Stimulated activated naive B cell treated with anti-CD40 and anti-IgM and Interleukin-4, amounts not matched to agents 10 μg/mL and 1 μg/mL and 100 μg/mL, for 72 hours (primary cell): ENCODE measurements at regions not wholly inside any gene's neighbourhood (a gene's known extent, or its start where the extent isn't known, plus 50 kb on each side); places are given as distances from the start of the nearest gene placed in this dataset.
A peak's percentile ranks its signal among the peaks of the same experiment; 100 is the strongest.

Experiments used
- ATAC-seq, 2 donors: fragments of 150-1000 bp; cut with Tn5 transposase; replicated peaks; 2 replicates each; pipeline ENCODE4 v1.10.0; 2021; ENCODE audit warnings: moderate library complexity in 1 of 2
- DNase-seq: peaks from one replicate; pipeline ENCODE4 v3.0.0; 2021
- H3K27ac Mint-ChIP-seq: one replicate; pipeline ENCODE4 v1.8.0; 2022; ENCODE audit warnings: mild to moderate bottlenecking, mixed read lengths
- H3K27me3 Mint-ChIP-seq, 2 donors: one replicate each; pipeline ENCODE4 v1.8.0; 2022; ENCODE audit warnings: mixed read lengths in 2 of 2
- H3K36me3 Mint-ChIP-seq, 2 donors: one replicate each; pipeline ENCODE4 v1.8.0; 2022; ENCODE audit warnings: mixed read lengths in 2 of 2, mild to moderate bottlenecking in 1 of 2
- H3K4me1 Mint-ChIP-seq, 2 donors: one replicate each; pipeline ENCODE4 v1.8.0; 2022; ENCODE audit warnings: mixed read lengths in 2 of 2, mild to moderate bottlenecking in 1 of 2
- H3K4me3 Mint-ChIP-seq, 2 donors: one replicate each; pipeline ENCODE4 v1.8.0; 2022; ENCODE audit warnings: mild to moderate bottlenecking in 2 of 2, mixed read lengths in 2 of 2, moderate library complexity in 1 of 2
- H3K9me3 Mint-ChIP-seq, 2 donors: one replicate each; pipeline ENCODE4 v1.8.0; 2022; ENCODE audit warnings: mixed read lengths in 2 of 2, mild to moderate bottlenecking in 1 of 2

GRCh38 chr2:38174131-38174530 lies 98.2 kb upstream of the CYP1B1 start:
- ATAC-seq (no peak), DNase-seq (no peak)
- Mint-ChIP-seq H3K36me3 (no peaks in the 10 kb centered on the region), H3K4me1 (peaks cover 5% of the 10 kb centered on the region in 2 donors), H3K27ac (no peak overlapping the region), H3K27me3 (peaks cover 35 to 42% of the 10 kb centered on the region in 2 donors), H3K9me3 (no peaks in the 10 kb centered on the region), H3K4me3 (no peak overlapping the region)

DNA sequence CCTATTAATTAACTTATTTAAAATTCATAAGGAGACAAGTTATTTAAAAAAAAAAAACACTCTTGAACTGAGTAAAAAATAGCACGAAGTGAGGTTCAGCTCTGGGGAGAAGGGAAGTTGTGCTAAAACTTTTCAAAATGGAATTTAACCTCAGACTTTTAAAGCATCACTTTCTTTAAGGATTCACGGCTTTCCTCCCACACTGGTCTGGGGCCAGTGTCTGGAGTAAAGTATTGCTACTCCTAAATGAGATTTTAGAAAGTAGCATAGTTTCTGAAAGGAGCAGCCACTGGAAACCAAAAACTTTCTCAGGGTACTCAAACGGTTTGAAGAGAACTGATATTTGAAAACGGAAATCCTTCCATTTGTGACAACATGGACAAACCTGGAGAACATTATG lies 97.7 kb upstream of the CYP1B1 start:
- H3K4me1 Mint-ChIP-seq: peaks cover under 1% of the 10 kb centered on the region in 2 donors
- no peak overlapping the region for H3K27ac Mint-ChIP-seq
- DNase-seq (no peak), ATAC-seq (no peak)
- peaks cover 35 to 40% of the 10 kb centered on the region in 2 donors for H3K27me3 Mint-ChIP-seq
- H3K36me3 Mint-ChIP-seq: no peaks in the 10 kb centered on the region
- H3K4me3 Mint-ChIP-seq: no peak overlapping the region
- no peaks in the 10 kb centered on the region for H3K9me3 Mint-ChIP-seq

DNA sequence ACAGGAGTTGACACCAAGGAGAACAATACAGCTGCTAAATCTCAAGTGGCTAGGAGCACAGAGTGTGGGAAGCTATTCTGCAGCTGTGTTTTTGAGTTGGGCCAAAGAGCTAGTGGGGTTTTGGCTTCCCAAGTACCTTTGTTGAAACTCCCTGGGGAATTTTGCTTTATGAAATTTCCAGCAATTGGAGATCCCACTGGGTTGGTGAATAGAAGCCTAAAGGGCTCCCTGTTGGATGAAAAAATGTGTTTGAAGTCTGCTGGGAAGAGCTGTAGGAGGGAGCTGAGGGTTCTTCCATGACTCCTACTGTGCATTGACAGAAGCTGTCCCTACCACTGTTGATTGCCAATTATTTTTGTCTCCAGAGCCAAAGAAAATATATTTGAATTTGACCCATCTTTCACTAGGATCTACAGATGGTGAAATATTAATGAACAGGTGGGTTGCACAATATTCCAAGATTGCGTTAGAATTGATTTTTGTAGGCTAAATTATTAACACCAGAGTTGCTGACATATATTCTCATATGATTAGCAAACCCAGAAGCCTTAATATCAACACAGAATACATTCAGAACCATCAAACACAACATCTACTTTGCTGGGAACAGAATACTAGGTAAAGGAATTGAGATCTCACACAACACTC lies 95.4 kb upstream of the CYP1B1 start:
- no peak for DNase-seq
- Mint-ChIP-seq H3K36me3 (no peaks in the 10 kb centered on the region), H3K4me3 (no peak overlapping the region), H3K27me3 (peaks cover 35 to 47% of the 10 kb centered on the region in 2 donors), H3K4me1 (no peaks in the 10 kb centered on the region), H3K9me3 (no peaks in the 10 kb centered on the region), H3K27ac (no peak overlapping the region)
- ATAC-seq: no peak

GRCh38 chr2:38170733-38171132 lies 94.8 kb upstream of the CYP1B1 start:
- Mint-ChIP-seq H3K9me3 (no peaks in the 10 kb centered on the region), H3K27me3 (peaks cover 39 to 49% of the 10 kb centered on the region in 2 donors), H3K4me3 (no peak overlapping the region), H3K27ac (no peak overlapping the region), H3K36me3 (no peaks in the 10 kb centered on the region), H3K4me1 (no peaks in the 10 kb centered on the region)
- ATAC-seq: no peak
- no peak for DNase-seq

DNA sequence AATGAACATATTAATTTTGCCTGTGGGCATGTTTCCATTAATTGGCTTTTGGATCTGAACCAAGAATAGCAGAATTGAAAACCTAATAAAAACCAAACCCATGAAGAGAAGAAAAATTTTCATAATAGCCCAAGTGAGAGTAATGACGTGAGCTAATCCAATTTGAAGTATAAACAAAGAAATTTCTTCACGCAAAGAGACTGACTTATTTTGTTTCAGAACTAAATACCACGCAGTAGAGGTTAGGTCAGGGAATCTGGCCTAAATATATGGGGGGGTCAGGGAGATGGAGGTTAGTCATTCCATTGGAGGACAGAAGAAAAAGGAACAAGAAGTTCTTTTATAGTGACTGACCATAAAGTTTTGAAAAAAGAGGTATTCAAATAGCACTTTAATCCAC lies 94.1 kb upstream of the CYP1B1 start:
- DNase-seq: no peak
- Mint-ChIP-seq H3K27me3 (peaks cover 42 to 45% of the 10 kb centered on the region in 2 donors), H3K9me3 (no peaks in the 10 kb centered on the region), H3K4me1 (no peaks in the 10 kb centered on the region), H3K27ac (no peak overlapping the region), H3K4me3 (no peak overlapping the region), H3K36me3 (no peaks in the 10 kb centered on the region)
- ATAC-seq: no peak

GRCh38 chr2:38168710-38169480 lies 92.9 kb upstream of the CYP1B1 start:
- DNase-seq: no peak
- Mint-ChIP-seq H3K9me3 (no peaks in the 10 kb centered on the region), H3K27me3 (peaks cover 44 to 51% of the 10 kb centered on the region in 2 donors), H3K36me3 (no peaks in the 10 kb centered on the region), H3K4me1 (no peaks in the 10 kb centered on the region), H3K27ac (no peak overlapping the region), H3K4me3 (no peak overlapping the region)
- no peak for ATAC-seq

DNA sequence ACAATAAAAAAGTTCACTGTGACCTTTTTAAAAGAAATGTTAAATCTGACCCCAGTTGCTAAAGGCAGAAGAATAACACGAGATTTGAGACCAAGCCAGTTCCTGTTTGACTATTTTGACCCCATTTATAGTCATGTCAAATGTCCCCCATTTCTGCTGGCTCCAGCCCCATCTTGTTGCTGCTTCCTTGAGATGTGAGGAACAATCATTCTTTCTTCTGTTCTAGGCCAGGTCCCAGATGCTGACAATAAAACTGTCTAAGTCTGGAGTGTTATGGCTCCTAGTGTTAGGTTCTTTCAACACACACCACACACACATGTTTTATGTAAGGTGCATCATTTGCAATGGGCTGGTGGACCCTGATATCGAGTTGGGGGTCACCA lies 92.0 kb upstream of the CYP1B1 start:
- Mint-ChIP-seq H3K4me3 (no peak overlapping the region), H3K27me3 (peaks cover 44 to 53% of the 10 kb centered on the region in 2 donors), H3K4me1 (no peaks in the 10 kb centered on the region), H3K36me3 (no peaks in the 10 kb centered on the region), H3K9me3 (no peaks in the 10 kb centered on the region), H3K27ac (no peak overlapping the region)
- DNase-seq: no peak
- no peak for ATAC-seq

GRCh38 chr2:38165698-38166097 lies 89.7 kb upstream of the CYP1B1 start:
- Mint-ChIP-seq H3K36me3 (no peaks in the 10 kb centered on the region), H3K27ac (no peak overlapping the region), H3K9me3 (no peaks in the 10 kb centered on the region), H3K27me3 (peaks cover 37 to 55% of the 10 kb centered on the region in 2 donors), H3K4me1 (no peaks in the 10 kb centered on the region), H3K4me3 (no peak overlapping the region)
- no peak for ATAC-seq
- no peak for DNase-seq

- no peaks in the 10 kb centered on the region for H3K36me3 Mint-ChIP-seq
- H3K4me1 Mint-ChIP-seq: no peaks in the 10 kb centered on the region
- no peak overlapping the region for H3K27ac Mint-ChIP-seq
- ATAC-seq (peak in 1 of 2 donors; percentile 27), DNase-seq (no peak)
- H3K27me3 Mint-ChIP-seq: peaks cover 36 to 55% of the 10 kb centered on the region in 2 donors
- no peaks in the 10 kb centered on the region for H3K9me3 Mint-ChIP-seq
- H3K4me3 Mint-ChIP-seq: no peak overlapping the region
Measured at GRCh38 chr2:38164881-38165280, 88.9 kb upstream of the CYP1B1 start.

DNA sequence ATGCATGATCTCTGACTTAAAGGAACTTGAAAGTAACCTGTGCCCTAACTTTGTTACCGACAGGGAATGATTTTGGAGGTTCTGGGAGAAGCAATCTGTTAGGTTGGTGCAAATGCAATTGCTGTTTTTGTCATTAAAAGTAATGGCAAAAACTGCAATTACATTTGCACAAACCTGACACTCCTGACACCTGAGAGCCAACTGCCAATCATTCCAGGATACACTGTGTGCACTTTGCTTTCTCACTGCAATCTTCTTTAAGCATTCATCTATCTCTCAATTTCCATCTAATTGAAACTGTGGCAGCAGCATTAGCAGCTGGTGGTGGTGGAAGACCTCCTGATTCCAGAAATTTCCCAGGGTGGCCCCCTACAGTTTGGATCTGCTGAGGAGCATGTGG lies 87.6 kb upstream of the CYP1B1 start:
- no peaks in the 10 kb centered on the region for H3K36me3 Mint-ChIP-seq
- H3K9me3 Mint-ChIP-seq: no peaks in the 10 kb centered on the region
- no peak overlapping the region for H3K27ac Mint-ChIP-seq
- DNase-seq (no peak), ATAC-seq (no peak)
- no peaks in the 10 kb centered on the region for H3K4me1 Mint-ChIP-seq
- no peak overlapping the region for H3K4me3 Mint-ChIP-seq
- peaks cover 36 to 49% of the 10 kb centered on the region in 2 donors for H3K27me3 Mint-ChIP-seq

GRCh38 chr2:38163006-38163405 lies 87.1 kb upstream of the CYP1B1 start:
- Mint-ChIP-seq H3K27ac (no peak overlapping the region), H3K27me3 (peaks cover 30 to 48% of the 10 kb centered on the region in 2 donors), H3K36me3 (no peaks in the 10 kb centered on the region), H3K4me1 (no peaks in the 10 kb centered on the region), H3K4me3 (no peak overlapping the region), H3K9me3 (no peaks in the 10 kb centered on the region)
- DNase-seq (no peak), ATAC-seq (no peak)

DNA sequence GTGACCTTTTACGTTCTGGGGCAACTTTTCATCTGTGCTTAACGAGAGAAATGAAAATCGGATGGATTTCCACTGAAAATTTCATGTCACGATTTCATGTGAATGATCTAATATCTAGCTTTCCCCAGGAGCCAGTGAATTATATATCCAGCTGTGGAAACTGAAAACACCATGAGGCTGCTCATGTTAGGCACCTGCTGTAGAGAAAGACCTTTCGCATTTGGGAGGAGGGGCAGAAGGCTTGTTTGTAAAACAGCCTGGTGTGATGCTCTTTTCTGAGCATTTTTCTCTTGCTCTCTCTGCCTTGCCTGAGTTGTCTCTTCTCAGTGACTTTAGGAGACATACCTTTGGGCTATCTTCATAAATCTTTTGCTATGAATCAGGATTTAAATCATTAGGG lies 84.6 kb upstream of the CYP1B1 start:
- Mint-ChIP-seq H3K4me1 (no peaks in the 10 kb centered on the region), H3K27me3 (peaks cover 29 to 54% of the 10 kb centered on the region in 2 donors), H3K36me3 (no peaks in the 10 kb centered on the region), H3K9me3 (no peaks in the 10 kb centered on the region), H3K27ac (no peak overlapping the region), H3K4me3 (no peak overlapping the region)
- no peak for ATAC-seq
- DNase-seq: no peak

GRCh38 chr2:38159597-38159996 lies 83.6 kb upstream of the CYP1B1 start:
- H3K9me3 Mint-ChIP-seq: no peaks in the 10 kb centered on the region
- H3K4me3 Mint-ChIP-seq: no peak overlapping the region
- H3K27me3 Mint-ChIP-seq: peaks cover 29 to 49% of the 10 kb centered on the region in 2 donors
- DNase-seq (no peak), ATAC-seq (no peak)
- no peak overlapping the region for H3K27ac Mint-ChIP-seq
- no peaks in the 10 kb centered on the region for H3K4me1 Mint-ChIP-seq
- no peaks in the 10 kb centered on the region for H3K36me3 Mint-ChIP-seq

DNA sequence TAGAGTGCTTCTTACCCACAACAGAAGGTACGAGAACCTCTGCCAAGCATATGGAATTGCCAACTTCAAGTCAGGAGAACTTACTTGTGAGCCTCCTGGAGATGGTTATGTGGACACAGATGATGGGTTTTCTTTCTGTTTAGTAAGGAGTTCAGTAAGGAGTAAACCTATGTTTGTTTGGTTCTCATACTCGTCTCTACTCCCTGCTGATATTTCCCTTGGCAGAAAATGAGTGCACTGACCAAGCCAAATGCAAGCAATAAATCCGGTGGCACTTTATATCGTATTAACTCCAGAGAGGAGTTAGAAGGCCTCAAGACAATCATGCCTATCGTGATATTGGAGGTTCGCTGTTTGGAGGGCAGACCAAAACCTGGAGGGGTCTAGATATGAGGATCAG lies 83.2 kb upstream of the CYP1B1 start:
- Mint-ChIP-seq H3K36me3 (no peaks in the 10 kb centered on the region), H3K9me3 (no peaks in the 10 kb centered on the region), H3K4me3 (no peak overlapping the region), H3K4me1 (no peaks in the 10 kb centered on the region), H3K27ac (no peak overlapping the region), H3K27me3 (peaks cover 30 to 45% of the 10 kb centered on the region in 2 donors)
- no peak for DNase-seq
- ATAC-seq: no peak

- Mint-ChIP-seq H3K9me3 (no peaks in the 10 kb centered on the region), H3K36me3 (no peaks in the 10 kb centered on the region), H3K27me3 (peaks cover 36 to 44% of the 10 kb centered on the region in 2 donors), H3K27ac (no peak overlapping the region), H3K4me1 (no peaks in the 10 kb centered on the region), H3K4me3 (no peak overlapping the region)
- DNase-seq (no peak), ATAC-seq (no peak)
Measured at GRCh38 chr2:38158378-38159118, 82.6 kb upstream of the CYP1B1 start.
